Kidney tubule cell (primary cell): ENCODE measurements at regions not wholly inside any gene's neighbourhood (a gene's known extent, or its start where the extent isn't known, plus 50 kb on each side); places are given as distances from the start of the nearest gene placed in this dataset.
A peak's percentile ranks its signal among the peaks of the same experiment; 100 is the strongest.

Experiments
- DNase-seq: peaks from one replicate; pipeline ENCODE4 v3.0.0-alpha.2; 2018; ENCODE audit warnings: low spot score

DNA sequence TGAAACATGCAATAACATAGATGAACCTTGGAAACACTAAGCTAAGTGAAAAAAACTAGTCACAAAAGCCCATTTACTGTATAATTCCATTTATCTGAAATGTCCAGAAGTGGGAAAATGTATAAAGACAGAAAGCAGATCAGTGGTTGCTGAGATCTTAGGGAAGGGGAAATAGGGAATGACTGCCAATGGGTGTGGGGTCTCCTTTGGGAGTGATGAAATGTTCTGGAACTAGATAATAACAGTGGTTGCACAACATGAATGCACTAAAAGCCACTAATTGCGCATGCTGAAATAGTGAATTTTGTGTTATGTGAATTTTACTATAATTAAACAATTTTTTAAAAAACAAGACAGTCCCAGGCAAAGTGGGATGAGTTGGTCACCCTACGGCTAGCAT, 472.8 kb downstream of the CCDC171 start:
- DNase-seq: no peak

DNA sequence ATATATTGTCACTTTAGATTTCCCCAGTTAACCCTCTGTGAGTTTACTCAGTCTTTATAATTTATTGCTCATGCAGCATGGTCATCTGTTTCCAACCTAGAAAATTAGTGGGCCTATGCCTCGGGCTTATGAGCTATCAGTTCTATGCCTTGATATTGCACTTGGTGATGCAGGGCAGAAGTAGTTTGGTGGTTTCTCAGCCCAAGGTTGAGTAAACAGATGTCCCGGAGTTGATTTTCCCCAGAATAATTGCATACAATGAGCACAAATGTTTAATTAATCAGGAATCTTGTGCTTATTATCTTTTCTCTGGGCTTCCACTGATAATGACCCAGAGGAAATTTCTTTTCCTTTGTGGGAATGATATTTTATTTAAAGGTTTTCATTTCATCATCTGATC, 474.0 kb downstream of the CCDC171 start:
- no peak for DNase-seq

DNA sequence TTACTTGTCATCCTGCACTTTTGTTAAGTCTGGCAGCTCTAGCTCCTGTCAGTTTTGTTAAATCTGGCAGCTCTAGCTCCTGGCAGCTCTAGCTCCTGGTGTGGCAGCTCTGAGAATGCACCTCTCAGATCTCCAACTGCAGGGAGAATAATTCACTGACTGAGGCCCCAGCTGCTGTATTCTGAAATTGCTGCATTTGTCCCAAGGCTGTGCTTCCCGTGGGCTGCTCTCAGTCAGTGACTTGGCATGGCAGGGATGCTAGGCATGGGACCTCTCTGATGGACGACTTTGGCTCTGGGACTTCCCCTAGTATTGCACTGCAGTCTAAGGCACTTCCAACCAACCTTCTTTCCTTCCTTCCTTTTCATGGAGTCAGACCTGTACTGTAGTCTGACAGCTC, 475.7 kb downstream of the CCDC171 start:
- DNase-seq: peak; percentile 66

DNA sequence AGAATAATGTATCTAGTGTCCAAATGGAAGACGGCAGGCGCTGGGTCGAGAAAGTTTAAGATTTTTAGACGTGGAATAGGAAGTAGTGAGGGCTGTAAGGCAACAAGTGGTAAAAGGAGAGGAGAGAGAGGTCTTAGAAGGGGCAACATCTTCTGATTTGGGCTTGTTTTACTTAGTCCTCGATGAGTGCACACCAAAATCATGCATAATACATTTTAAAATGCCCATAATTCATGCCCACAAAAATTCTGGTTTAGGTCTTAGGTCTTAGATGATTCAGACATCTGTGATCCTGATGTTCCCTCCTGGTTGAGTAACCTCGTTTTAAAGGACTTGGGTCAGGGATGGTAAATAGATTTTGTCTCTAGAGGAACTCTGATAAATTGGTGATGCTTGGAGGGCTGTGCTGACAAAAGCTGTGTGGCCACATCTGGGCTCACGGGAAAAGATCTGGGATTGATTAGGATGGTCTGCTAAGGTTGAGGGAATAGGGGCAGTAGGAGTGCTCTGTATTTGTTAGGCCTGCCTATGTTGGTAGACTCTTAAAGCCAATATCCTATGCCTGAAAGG, 476.3 kb downstream of the CCDC171 start:
- DNase-seq: peak; percentile 27

DNA sequence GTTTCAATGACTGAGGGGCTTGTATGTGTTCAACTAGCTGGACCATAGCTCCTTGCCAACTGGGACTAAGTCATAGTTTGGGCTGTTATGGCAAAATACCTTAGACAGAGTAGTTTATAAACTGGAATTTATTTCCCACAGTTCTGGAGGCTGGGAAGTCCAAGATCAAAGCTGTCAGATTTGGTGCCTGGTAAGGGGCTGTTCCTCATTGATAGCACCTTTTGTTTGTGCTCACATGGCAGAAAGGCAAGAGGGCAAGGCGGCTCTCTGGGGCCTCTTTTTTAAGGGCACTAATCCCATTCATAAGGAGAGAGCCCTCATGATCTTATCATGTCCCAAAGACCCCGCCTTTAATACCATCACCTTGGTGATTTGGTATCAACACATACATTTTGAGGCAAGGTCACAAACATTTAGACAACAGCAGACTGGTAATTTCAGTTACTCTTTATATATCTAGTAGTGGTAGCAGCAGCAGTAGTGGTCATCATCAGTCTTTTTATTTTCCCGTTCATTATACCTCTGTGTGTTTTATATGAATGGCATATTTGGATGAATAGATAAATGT, 477.0 kb downstream of the CCDC171 start:
- DNase-seq: peak; percentile 19

DNA sequence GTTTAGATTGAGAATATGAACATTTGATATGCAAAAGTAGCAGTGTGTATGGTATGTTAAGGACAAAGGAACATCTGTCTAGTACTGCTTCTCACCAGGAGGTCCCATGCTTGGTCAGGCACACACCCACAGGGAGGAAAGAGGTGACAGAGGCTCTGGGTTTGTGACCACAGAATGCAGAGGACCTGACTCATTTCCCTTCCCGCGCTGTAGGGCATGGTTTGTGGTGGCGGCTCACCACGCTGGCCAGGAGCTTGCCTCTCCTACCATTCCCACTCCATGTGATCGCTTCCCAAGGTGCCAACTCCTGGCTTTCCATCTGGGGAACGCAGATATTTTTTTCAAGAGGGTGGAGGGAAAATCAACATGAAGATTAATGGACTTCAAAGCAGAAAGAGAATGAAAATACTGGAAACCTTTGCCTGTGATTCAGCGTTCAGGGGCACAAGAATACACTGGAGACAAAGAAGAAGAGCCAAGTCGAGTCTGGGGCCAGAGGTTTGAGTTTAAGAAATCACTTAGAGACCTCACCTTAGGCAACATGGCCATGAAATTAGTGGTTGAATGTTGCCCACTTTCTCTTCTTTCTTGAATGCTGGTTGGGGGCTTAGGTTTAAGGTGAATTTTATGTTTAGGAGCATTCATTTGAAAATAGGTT, 477.8 kb downstream of the CCDC171 start:
- DNase-seq: peak; percentile 98

DNA sequence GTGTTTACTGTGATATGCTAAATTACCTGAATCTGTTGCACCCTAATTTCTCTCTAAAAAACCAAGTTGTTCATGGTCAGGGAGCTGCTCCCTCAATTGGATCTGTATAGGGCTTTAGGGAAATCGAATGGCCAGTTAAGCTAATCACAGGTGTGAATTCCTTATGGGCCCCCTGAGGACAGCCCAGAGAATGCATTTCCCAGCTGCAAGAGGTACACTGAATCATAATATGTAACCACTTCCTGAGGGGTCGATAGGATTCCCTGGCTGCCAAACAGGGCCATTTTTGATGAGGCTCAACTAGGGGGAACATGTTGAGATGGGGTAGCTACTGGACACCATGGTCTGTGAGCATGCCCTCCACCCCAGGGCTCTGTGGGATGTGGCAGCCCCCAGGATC, 478.6 kb downstream of the CCDC171 start:
- DNase-seq: peak; percentile 67

DNA sequence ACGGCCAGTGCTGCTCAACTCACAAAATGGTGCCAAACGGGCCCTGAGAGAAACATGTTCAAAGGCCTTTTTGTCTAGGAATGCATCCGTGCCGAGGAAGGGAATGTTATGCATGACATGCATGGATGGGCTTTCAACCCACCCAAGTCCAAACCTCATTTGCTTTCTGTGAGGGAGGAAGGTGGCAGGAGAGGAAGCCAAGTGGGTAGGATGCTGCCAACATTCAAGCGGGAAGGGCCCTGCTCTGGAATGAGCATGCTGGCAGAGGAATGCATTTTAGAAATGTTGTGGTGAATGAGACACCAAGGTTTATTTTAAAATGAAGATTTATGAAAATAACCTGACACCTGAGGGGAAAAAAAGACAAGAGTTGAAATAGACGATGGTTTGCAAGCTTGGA, 479.1 kb downstream of the CCDC171 start:
- peak; percentile 94 for DNase-seq

DNA sequence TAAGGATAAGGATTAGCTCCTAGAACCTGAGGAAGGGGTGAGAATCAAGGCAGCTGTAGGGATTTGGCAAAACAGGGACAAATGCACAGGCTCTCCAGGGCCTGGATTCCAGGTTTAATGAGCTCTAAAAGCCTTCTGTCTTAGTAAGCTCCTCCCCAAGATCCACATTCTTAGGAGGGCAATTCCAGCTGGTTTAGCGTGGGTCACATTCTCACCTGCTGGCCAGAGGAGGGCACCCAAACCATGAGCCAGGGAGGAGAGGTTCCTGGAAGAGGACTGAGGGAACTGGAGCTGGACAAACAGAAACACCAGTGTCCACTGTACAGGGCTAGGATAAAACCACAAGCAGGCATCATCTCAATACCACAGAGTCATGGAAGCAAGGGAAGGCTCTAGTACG, 480.0 kb downstream of the CCDC171 start:
- peak; percentile 88 for DNase-seq

DNA sequence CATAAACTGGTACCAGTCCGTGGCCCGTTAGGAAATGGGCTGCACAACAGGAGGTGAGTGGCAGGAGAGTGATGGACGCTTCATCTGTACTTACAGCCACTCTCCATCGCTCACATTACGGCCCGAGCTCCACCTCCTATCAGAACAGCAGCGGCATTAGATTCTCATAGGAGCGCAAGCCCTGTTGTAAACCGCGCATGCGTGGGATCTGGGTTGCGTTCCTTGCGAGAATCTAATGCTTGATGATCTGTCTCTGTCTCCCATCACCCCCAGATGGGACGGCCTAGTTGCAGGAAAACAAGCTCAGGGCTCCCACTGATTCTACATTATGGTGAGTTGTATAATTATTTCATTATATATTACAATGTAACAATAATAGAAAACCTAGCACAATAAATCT, 480.4 kb downstream of the CCDC171 start:
- no peak for DNase-seq

DNA sequence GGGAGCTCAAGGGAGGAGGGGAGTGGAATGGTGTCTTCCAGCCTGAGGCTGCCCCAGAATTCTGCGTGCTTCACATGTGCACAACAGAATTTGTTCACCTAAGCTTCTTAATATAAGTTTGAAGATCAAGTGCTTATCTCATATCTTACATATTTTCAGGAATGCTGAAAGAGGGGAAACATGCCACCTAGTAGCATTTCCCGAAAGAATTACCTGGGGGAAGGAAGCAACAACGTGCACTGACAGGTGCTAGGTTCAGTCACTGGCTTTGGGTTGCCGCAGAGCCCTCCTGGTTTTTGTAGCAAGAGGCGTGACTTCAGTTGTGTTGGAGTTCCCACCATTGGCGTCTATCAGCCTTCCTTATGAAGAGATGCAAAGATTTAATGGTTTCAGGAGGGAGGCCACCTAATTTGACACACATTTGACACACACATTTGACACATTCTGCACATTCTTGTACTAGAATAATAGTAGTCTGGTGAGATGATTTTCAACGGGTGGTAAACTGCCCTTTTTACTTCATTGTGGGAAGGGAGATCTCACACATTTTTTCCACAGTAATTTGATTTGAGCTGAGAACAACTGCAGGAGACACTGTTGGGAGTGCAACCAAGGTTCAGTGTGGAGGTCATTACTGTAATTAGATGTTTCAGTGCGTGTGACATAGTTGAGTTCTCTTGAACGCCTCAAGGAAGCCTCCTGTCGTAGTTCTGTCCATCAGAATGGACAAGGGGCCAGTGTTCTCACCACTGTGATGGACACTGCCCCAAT, 481.3 kb downstream of the CCDC171 start:
- no peak for DNase-seq

DNA sequence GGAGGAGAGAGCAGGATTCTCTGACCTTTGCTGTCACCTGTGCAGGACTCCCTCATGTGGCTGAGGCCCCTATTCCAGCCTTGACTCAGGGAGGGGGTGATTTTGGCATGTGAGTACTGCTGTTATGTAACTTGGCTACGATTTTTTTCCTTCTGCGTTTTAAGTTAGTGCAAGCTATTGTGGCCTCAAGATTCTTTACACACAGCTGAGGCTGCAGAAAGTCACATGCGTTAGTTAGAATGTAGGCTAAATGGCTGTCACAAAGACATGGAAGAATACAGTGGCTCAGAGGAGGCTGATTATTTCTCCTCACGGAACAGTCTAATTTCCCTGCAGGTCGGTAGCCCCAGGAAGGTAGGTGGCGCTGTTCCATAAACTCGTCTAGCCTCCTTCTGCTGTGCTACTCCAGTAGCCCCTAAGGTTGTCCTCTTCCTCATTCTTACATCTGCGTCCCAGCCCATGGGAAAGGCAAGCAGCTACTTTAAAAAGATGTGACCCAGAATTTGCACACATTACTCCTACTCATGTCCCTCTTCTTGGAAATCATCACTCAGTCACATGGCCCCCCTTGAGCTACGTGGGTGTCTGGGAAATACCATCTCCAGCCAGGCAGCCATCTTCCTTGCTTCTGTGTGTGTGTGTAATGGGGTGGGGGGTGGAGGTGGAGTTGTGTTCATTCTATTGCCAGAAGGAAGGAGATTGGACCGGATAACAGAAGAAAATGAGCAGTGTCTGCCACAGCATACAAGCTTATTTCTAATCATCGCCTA, 486.6 kb downstream of the CCDC171 start:
- peak; percentile 35 for DNase-seq

DNA sequence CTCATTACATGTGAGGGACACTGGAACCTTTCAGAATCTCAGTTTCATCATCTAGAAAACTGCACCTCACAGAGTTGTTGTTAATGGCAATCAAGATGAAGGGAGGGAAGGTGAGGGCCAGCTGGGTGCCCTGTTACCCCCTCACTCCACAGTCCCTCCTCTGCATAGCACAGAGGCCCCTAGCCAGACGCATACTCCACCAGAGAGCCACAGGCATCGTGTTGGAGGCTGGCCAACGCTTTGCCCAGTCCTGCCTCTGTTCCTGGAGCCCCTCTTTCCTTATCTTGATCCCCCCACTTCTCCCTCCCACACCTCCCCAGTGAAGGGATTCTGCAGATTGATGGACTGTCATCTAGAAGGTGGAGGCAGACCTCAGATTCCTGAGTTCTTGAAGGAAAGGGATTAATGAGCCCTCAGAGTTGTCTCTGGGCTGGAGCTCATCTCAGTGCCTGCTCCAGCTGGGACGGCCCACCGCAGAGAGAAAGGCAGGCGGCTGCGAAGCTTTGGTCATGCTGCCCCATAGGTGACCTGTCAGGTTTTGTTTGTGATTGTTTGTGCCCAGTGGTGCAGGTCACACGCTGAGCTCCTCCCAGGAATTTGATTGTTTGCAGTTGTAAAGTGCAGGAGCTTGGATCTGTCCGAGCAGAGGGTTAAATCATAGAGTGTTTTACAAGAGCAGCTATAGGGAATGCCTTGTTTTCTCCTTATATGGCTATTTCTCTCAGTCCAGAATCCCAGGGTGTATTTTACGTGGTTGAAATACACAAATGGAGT, 487.3 kb downstream of the CCDC171 start:
- DNase-seq: no peak

DNA sequence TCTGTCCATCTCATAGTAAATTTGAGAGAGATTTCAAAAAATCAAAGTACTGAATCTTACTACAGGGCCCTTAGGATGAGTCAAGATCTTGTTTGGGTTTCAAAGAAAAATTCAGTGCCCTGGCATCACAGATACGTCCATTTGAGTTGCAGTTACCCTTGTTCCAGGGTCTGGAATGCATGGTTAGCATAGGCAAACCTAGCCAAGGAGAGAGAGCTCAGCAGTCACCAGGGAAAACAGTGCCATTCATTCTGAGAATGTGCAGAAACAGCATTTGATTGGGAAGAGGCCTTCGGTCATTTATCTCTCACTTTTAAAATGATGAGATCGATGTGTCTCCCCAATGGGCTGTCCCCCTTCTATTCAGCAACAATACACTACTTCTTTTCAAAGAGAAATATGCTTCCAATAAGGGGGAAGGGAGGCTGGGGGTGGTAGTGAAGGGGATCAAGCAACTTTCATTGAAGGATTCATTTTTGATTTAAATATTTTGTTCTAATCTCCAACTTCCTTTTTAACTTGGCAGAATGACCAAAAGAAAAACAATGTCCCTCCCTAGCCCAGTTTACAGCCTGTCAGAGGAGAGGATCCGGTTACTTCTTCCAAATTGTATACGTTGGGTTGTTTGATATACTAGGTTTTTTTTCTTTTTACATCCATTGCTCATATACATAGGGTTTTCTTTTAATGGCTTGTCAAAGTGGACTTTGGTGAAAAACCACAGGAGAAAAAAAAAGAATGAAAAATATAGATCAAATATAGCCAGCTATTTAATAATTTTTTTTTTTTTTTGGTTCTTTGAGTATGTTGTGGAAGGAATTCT, 491.1 kb downstream of the CCDC171 start:
- DNase-seq: no peak

DNA sequence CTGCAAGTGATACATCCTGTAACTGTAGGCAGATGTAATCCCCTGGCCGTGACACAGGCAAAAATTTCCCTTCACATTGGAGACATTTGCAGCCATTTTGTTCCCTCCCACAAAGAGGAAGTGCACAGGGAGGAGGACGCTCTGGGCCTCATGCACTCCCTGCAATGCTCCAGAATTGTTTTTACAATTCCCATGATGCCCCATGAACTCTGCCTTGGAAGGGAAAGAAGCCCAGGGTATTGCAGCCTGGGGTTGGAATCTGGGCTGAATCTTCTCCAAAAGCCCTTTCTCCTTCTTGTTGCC, 491.7 kb downstream of the CCDC171 start:
- no peak for DNase-seq

DNA sequence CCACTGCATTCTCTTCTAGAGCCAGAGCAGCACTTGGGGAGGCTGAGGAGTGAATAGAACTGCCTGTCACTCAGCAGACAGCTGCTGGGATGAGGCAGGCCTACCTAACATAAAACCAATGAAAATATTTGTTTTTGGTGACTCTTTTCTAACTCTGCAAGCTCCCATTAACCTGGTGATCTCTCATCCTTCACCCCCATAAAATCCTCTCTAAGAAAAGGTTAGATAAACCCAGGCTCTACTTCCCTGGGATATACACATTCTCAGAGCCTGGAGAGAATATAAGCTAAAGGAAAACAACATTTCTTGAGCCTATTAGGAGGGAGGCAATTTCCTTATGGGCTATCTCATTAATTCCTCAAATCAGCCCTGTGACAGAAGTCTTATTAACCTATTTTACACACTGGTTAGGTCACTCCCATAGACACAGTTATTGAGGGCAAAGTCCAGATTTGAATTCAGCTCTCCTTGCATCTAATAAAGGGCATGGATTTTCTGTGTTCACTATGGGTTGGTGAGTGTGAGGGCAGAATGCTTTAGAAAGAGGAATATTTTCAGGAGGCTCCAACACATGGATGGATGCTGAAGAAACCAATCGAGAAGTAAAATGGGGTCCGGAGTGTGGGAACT, 492.9 kb downstream of the CCDC171 start:
- no peak for DNase-seq

DNA sequence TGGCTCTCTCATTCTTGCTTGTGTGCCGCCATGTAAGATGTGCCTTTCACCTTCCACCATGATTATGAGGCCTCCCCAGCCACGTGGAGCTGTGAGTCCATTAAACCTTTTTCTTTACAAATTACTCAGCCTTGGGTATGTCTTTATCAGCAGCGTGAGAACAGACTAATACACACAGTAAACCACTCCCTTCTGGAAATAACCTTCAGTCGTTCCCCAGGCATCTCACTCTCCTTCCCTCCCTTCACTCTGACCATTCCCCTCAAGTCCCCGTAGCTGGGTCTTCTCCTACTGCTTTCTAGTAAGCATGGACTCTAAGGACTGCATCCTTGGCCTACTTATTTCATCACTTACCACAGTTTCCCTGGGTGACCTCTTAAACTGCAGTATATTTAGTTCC, 493.9 kb downstream of the CCDC171 start:
- DNase-seq: no peak

DNA sequence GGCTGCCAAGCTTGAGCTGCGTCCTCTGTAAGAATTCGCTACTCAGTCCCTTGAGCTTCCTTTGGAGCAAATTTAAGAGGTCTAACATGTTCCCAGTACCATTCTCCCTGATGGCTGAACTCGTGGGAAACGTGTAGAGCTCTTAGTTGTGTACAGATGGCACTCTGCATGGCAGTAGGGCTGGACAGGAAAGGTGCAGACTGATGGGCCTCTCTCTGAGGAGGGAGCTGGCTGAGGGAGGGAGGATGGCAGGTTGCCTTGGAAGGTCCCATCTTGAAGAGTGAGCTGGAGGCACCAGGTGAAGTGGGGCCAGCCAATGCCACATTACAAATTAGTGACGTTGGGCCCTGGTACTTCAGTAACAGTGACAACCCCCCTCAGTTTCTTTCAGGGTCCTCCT, 495.3 kb downstream of the CCDC171 start:
- no peak for DNase-seq

DNA sequence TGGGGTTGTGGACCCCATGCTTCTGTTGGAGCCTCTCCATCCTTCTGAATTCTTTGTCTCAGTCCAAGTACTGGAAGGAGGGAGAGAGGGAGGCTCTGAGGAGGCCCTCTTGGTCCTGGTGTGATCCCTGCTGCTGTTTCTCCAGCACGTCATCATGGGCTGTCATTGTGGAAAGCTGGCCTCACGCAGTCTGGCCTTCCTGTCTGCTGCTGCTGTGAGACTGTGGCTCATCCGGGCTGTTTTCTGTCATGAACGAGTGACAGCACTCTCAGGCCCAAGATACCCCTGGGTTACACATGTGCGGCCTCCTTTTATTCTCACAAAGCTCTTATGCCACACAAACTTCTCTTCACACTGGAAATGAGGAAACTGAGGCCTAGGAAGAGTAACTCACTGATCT, 499.3 kb downstream of the CCDC171 start:
- no peak for DNase-seq

DNA sequence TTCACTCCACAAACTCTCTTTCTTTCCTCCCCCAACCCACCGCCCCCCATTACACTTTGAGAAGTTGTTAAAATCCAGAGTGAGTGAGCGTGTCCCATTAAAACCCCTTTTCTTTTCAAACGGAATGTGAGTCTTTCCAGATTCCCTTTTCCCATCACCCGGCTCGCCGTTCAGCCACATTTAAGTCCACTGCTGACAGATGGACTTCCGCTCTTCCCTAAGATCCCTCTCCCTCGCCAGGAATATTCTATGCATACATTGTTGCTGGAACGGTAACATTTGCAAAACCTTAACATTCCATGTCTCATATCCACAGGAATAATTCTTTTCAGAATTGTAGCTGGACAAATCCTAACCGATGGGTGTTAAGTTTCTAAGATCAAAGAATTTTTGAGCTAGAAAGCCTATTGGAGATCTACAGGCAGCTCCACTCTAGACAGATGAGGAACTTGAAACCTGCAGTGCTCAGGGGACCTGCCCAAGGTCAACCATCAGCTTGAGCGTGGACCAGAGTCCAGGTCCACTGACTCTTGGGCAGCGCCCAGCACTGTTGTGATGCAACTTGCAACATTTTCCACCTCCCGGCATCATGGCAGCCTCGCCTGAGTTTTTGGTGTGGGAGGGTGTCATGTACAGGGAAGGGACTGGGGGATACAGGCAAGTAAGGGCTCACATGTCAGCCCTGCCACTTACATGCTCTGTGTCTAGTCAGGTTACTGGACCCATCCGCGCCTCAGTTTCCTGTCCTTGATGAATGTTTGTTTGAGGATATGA, 500.1 kb downstream of the CCDC171 start:
- DNase-seq: no peak
